GM12878 (cell line): ENCODE measurements at regions not wholly inside any gene's neighbourhood (a gene's known extent, or its start where the extent isn't known, plus 50 kb on each side); places are given as distances from the start of the nearest gene placed in this dataset.

Experiments
- CEBPB ChIP-seq, 2 experiments: fragments of 150-350 bp in 1 of 2; IDR thresholded peaks; 2 replicates each; pipeline ENCODE4 v1.6.1; 2012 to 2014; ENCODE audit warnings: low read depth in 2 of 2, low read length in 2 of 2, borderline replicate concordance in 1 of 2, inconsistent platforms in 1 of 2
- IRF4 ChIP-seq: IDR thresholded peaks from 2 replicates; pipeline ENCODE4 v1.6.1; 2011; ENCODE audit warnings: low read depth, low read length
- KDM1A ChIP-seq: fragments of 200-600 bp; sonication (generic); IDR thresholded peaks from 2 replicates; pipeline ENCODE4 v1.6.1; 2016; ENCODE audit warnings: borderline replicate concordance
- TF ChIP-seq, protein P1 (sequence below): fragments of 450-650 bp; IDR thresholded peaks from 2 replicates; pipeline ENCODE4 v1.6.1; 2017; ENCODE audit warnings: mild to moderate bottlenecking, moderate library complexity
- TF ChIP-seq, protein P2 (sequence below): IDR thresholded peaks from 2 replicates; pipeline ENCODE4 v1.6.1; 2012; ENCODE audit warnings: low read depth, low read length, improper control_type of control experiment
- TF ChIP-seq, protein P3 (sequence below): IDR thresholded peaks from 2 replicates; pipeline ENCODE4 v1.6.1; 2011; ENCODE audit warnings: borderline replicate concordance, low read depth, mild to moderate bottlenecking, moderate library complexity, low read length; ENCODE audit not compliant: insufficient read depth, poor library complexity, severe bottlenecking

DNA sequence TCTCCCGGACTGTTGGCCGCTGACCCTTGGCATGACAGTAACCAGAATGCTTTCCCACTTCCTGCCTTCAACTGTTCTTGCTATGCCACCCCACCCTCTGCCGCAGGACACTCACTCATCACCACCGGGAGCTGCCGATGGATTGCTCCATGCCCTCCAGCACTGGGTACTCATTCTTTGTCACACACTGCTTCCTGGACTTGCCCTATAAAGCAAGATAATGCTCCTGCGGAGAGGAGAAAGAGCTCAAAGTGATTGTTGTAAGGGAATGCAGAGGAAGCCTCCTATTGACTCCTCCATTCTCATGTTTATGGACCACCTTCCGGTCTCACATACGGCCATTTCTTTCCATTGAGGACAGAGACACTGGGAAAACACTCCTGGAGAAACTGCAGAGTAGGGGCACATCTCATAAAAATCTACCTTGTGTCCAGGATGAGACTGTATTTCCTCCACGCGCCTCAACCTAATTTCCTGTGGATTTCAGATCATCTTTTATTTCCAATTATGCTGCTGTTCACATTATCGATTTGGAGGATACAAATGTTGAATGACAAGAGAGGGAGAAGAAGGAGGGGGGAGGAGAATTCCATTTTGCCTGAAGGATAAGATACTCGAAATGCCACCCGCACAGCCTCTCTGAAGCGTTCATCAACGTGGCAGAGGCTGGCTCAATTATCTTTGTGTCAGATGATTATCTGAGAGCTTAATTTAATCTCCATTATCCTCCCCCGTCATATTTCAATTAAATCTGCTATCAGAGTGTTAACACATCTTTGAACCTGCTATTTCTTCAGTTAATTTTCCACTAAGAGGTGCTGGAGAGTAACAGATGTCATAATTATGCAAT lies 486.1 kb upstream of the SALL1 start (continued):
- TF ChIP-seq, protein P1, sequence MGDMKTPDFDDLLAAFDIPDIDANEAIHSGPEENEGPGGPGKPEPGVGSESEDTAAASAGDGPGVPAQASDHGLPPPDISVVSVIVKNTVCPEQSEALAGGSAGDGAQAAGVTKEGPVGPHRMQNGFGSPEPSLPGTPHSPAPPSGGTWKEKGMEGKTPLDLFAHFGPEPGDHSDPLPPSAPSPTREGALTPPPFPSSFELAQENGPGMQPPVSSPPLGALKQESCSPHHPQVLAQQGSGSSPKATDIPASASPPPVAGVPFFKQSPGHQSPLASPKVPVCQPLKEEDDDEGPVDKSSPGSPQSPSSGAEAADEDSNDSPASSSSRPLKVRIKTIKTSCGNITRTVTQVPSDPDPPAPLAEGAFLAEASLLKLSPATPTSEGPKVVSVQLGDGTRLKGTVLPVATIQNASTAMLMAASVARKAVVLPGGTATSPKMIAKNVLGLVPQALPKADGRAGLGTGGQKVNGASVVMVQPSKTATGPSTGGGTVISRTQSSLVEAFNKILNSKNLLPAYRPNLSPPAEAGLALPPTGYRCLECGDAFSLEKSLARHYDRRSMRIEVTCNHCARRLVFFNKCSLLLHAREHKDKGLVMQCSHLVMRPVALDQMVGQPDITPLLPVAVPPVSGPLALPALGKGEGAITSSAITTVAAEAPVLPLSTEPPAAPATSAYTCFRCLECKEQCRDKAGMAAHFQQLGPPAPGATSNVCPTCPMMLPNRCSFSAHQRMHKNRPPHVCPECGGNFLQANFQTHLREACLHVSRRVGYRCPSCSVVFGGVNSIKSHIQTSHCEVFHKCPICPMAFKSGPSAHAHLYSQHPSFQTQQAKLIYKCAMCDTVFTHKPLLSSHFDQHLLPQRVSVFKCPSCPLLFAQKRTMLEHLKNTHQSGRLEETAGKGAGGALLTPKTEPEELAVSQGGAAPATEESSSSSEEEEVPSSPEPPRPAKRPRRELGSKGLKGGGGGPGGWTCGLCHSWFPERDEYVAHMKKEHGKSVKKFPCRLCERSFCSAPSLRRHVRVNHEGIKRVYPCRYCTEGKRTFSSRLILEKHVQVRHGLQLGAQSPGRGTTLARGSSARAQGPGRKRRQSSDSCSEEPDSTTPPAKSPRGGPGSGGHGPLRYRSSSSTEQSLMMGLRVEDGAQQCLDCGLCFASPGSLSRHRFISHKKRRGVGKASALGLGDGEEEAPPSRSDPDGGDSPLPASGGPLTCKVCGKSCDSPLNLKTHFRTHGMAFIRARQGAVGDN: no peak
- TF ChIP-seq IRF4 (no peak), CEBPB (IDR thresholded peaks at IDR 0.05; ENCODE audit: borderline replicate concordance in 1 of 2, low read depth in 2 of 2, low read length in 2 of 2) (no peak), KDM1A (no peak)
- TF ChIP-seq, protein P2, sequence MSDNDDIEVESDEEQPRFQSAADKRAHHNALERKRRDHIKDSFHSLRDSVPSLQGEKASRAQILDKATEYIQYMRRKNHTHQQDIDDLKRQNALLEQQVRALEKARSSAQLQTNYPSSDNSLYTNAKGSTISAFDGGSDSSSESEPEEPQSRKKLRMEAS: no peak
- TF ChIP-seq, protein P3, sequence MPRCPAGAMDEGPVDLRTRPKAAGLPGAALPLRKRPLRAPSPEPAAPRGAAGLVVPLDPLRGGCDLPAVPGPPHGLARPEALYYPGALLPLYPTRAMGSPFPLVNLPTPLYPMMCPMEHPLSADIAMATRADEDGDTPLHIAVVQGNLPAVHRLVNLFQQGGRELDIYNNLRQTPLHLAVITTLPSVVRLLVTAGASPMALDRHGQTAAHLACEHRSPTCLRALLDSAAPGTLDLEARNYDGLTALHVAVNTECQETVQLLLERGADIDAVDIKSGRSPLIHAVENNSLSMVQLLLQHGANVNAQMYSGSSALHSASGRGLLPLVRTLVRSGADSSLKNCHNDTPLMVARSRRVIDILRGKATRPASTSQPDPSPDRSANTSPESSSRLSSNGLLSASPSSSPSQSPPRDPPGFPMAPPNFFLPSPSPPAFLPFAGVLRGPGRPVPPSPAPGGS: no peak
